ENCODE measurements at regions not wholly inside any gene's neighbourhood (a gene's known extent, or its start where the extent isn't known, plus 50 kb on each side); places are given as distances from the start of the nearest gene placed in this dataset.

GRCh38 chr5:20469390-20469789 lies 481.4 kb upstream of the CDH18 start:
- Histone ChIP-seq H3K36me3 (ENCODE audit: low read depth) (no peaks in the 10 kb centered on the region), H3K27me3 (replicated peaks; ENCODE audit: insufficient read depth) (no peaks in the 10 kb centered on the region), H3K9me2 (ENCODE audit: insufficient read depth) (no peaks in the 10 kb centered on the region), H3K79me2 (ENCODE audit: insufficient read depth) (no peaks in the 10 kb centered on the region), H3K4me3 (no peak overlapping the region), H3K9ac (no peak overlapping the region), H2AFZ (no peak overlapping the region), H4K20me1 (ENCODE audit: insufficient read depth) (no peaks in the 10 kb centered on the region), H3K9me3 (ENCODE audit: low read depth) (no peaks in the 10 kb centered on the region), H3F3A (ENCODE audit: insufficient read depth) (no peaks in the 10 kb centered on the region), H3K4me1 (ENCODE audit: insufficient read depth) (no peaks in the 10 kb centered on the region), H3K4me2 (ENCODE audit: unreplicated experiment) (no peak overlapping the region), H3K27ac (no peak overlapping the region)
- 22 to 24% methylated on average over 3 of the region's 3 CpGs for WGBS, 2 experiments (ENCODE audit: low coverage in 1 of 2, low lambda C conversion rate in 2 of 2, missing lambda C conversion rate in 2 of 2)
- in situ Hi-C loops (cut with MboI) = no loop called here
- no peak for TF ChIP-seq EZH2 (IDR thresholded peaks at IDR 0.05; ENCODE audit: insufficient read depth, poor library complexity, severe bottlenecking)
- no peak for TF ChIP-seq EZH2phosphoT487 (IDR thresholded peaks at IDR 0.05; ENCODE audit: insufficient read depth, low read depth)
- DNase-seq = no peak

DNA sequence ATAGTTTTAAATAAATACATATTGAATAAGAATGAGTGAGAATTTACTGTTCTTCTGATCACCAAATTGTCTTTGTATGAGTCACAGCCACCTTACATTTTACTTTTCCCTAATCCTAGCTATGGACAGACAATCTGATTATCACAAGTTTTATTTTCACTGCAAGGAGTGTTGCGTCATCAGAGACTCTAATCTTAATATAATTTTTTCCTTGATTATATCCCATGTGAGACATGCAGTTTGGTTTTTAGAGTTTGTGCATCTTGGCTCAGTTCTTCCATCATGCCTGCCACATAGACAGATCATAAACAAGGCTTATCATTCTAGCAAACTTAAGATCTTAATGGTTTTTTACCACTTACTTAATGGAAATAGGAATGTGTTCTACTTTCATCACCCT lies 478.5 kb upstream of the CDH18 start:
- no peaks in the 10 kb centered on the region for H3K9me3 ChIP-seq (ENCODE audit: low read depth)
- H3K4me3 ChIP-seq = no peak overlapping the region
- H3K36me3 ChIP-seq (ENCODE audit: low read depth) = no peaks in the 10 kb centered on the region
- 0 to 4% methylated on average over 1 of the region's 1 CpG for WGBS, 2 experiments (ENCODE audit: low coverage in 1 of 2, low lambda C conversion rate in 2 of 2, missing lambda C conversion rate in 2 of 2)
- no peak overlapping the region for H3K27ac ChIP-seq
- no peak overlapping the region for H2AFZ ChIP-seq
- no peaks in the 10 kb centered on the region for H3K9me2 ChIP-seq (ENCODE audit: insufficient read depth)
- no peak overlapping the region for H3K4me2 ChIP-seq (ENCODE audit: unreplicated experiment)
- no peak for DNase-seq
- H3K27me3 ChIP-seq (replicated peaks; ENCODE audit: insufficient read depth) = no peaks in the 10 kb centered on the region
- in situ Hi-C loops (cut with MboI) = no loop called here
- H3K79me2 ChIP-seq (ENCODE audit: insufficient read depth) = no peaks in the 10 kb centered on the region
- no peak overlapping the region for H3K9ac ChIP-seq
- no peaks in the 10 kb centered on the region for H3K4me1 ChIP-seq (ENCODE audit: insufficient read depth)
- no peak for TF ChIP-seq EZH2phosphoT487 (IDR thresholded peaks at IDR 0.05; ENCODE audit: insufficient read depth, low read depth)
- no peaks in the 10 kb centered on the region for H4K20me1 ChIP-seq (ENCODE audit: insufficient read depth)
- no peaks in the 10 kb centered on the region for H3F3A ChIP-seq (ENCODE audit: insufficient read depth)

GRCh38 chr5:20463206-20463605 lies 475.2 kb upstream of the CDH18 start:
- Histone ChIP-seq H3K4me1 (ENCODE audit: insufficient read depth) (no peaks in the 10 kb centered on the region), H3K9ac (no peak overlapping the region), H3K9me3 (ENCODE audit: low read depth) (no peaks in the 10 kb centered on the region), H3K79me2 (ENCODE audit: insufficient read depth) (no peaks in the 10 kb centered on the region), H3K27me3 (replicated peaks; ENCODE audit: insufficient read depth) (no peaks in the 10 kb centered on the region), H3K36me3 (ENCODE audit: low read depth) (no peaks in the 10 kb centered on the region), H2AFZ (no peak overlapping the region), H3K27ac (no peak overlapping the region), H3K9me2 (ENCODE audit: insufficient read depth) (no peaks in the 10 kb centered on the region), H4K20me1 (ENCODE audit: insufficient read depth) (no peaks in the 10 kb centered on the region), H3F3A (ENCODE audit: insufficient read depth) (no peaks in the 10 kb centered on the region), H3K4me3 (no peak overlapping the region), H3K4me2 (ENCODE audit: unreplicated experiment) (no peak overlapping the region)
- DNase-seq = no peak
- in situ Hi-C loops (cut with MboI) = no loop called here
- TF ChIP-seq EZH2phosphoT487 (IDR thresholded peaks at IDR 0.05; ENCODE audit: insufficient read depth, low read depth) (no peak), EZH2 (IDR thresholded peaks at IDR 0.05; ENCODE audit: insufficient read depth, poor library complexity, severe bottlenecking) (no peak)
- 6 to 12% methylated on average over 4 of the region's 4 CpGs for WGBS, 2 experiments (ENCODE audit: low coverage in 1 of 2, low lambda C conversion rate in 2 of 2, missing lambda C conversion rate in 2 of 2)

DNA sequence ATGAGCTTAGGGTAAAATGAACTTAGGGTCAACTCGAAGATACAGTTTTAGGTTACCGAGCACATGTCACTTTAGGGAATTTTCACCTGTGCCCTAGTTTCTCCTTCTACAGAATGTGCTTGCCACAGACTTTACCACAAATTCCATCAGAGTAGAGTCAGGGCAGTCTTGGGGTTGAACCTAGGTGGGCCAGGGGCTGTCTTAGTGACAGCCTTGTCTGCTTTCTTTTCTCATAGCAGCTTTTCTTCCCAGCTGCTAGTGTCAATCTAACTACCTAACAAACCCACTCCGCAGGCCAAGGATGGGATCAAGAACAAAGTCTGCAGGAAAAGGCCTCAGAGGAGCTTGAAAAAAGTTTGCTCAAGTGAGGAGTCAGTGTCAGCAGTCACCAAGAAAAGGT lies 458.1 kb upstream of the CDH18 start:
- Histone ChIP-seq H3K79me2 (ENCODE audit: insufficient read depth) (no peaks in the 10 kb centered on the region), H2AFZ (no peak overlapping the region), H3K9ac (no peak overlapping the region), H3K4me2 (ENCODE audit: unreplicated experiment) (no peak overlapping the region), H4K20me1 (ENCODE audit: insufficient read depth) (no peaks in the 10 kb centered on the region), H3K9me3 (ENCODE audit: low read depth) (no peaks in the 10 kb centered on the region), H3K9me2 (ENCODE audit: insufficient read depth) (no peaks in the 10 kb centered on the region), H3K4me1 (ENCODE audit: insufficient read depth) (no peaks in the 10 kb centered on the region), H3K36me3 (ENCODE audit: low read depth) (no peaks in the 10 kb centered on the region), H3F3A (ENCODE audit: insufficient read depth) (no peaks in the 10 kb centered on the region), H3K4me3 (no peak overlapping the region), H3K27me3 (replicated peaks; ENCODE audit: insufficient read depth) (no peaks in the 10 kb centered on the region), H3K27ac (no peak overlapping the region)
- in situ Hi-C loops (cut with MboI) = no loop called here
- no peak for DNase-seq
- TF ChIP-seq EZH2phosphoT487 (IDR thresholded peaks at IDR 0.05; ENCODE audit: insufficient read depth, low read depth) = no peak
- TF ChIP-seq EZH2 (IDR thresholded peaks at IDR 0.05; ENCODE audit: insufficient read depth, poor library complexity, severe bottlenecking) = no peak
- WGBS, 2 experiments (ENCODE audit: low coverage in 1 of 2, low lambda C conversion rate in 2 of 2, missing lambda C conversion rate in 2 of 2) = 32 to 41% methylated on average over 3 of the region's 3 CpGs

DNA sequence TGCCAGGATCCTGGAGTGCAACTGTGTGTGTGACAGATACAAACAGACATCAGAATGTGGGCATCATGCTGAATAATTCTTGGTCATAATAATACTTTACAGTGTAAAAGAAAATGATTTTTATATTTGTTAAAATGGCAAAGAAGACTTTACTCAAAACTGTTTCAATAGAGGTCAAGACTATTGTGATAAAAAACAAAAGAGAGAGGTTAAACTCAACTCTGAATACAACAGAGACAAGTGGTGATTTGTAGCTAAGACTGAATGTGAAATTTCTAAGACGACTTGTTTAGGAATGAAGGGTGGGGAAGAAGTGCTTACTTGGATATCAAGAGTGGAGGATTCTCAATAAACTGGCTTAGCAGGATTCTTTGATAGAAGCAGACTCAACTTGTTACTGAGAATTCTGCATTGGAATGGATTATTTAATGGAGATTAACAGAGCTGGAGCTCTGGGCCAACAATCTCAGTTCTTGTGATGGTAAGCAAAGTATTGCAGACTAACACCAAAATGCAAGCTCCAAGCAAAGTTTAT lies 457.4 kb upstream of the CDH18 start:
- H3K9ac ChIP-seq = no peak overlapping the region
- WGBS, 2 experiments (ENCODE audit: low coverage in 1 of 2, low lambda C conversion rate in 2 of 2, missing lambda C conversion rate in 2 of 2) = 14 to 22% methylated on average over 1 of the region's 1 CpG

More for the DNA sequence above, 457.4 kb upstream of the CDH18 start:
- no peaks in the 10 kb centered on the region for H3K9me2 ChIP-seq (ENCODE audit: insufficient read depth)
- H3K36me3 ChIP-seq (ENCODE audit: low read depth) = no peaks in the 10 kb centered on the region
- H3K4me3 ChIP-seq = no peak overlapping the region
- H3K79me2 ChIP-seq (ENCODE audit: insufficient read depth) = no peaks in the 10 kb centered on the region
- DNase-seq = no peak
- no peaks in the 10 kb centered on the region for H4K20me1 ChIP-seq (ENCODE audit: insufficient read depth)
- no peak overlapping the region for H3K4me2 ChIP-seq (ENCODE audit: unreplicated experiment)
- no peak overlapping the region for H2AFZ ChIP-seq
- no peaks in the 10 kb centered on the region for H3K27me3 ChIP-seq (replicated peaks; ENCODE audit: insufficient read depth)
- in situ Hi-C loops (cut with MboI) = no loop called here
- no peaks in the 10 kb centered on the region for H3K4me1 ChIP-seq (ENCODE audit: insufficient read depth)
- TF ChIP-seq EZH2phosphoT487 (IDR thresholded peaks at IDR 0.05; ENCODE audit: insufficient read depth, low read depth) (no peak), EZH2 (IDR thresholded peaks at IDR 0.05; ENCODE audit: insufficient read depth, poor library complexity, severe bottlenecking) (no peak)
- no peak overlapping the region for H3K27ac ChIP-seq
- H3F3A ChIP-seq (ENCODE audit: insufficient read depth) = no peaks in the 10 kb centered on the region
- H3K9me3 ChIP-seq (ENCODE audit: low read depth) = no peaks in the 10 kb centered on the region
